OCI-LY1 (cell line): ENCODE measurements at regions not wholly inside any gene's neighbourhood (a gene's known extent, or its start where the extent isn't known, plus 50 kb on each side); places are given as distances from the start of the nearest gene placed in this dataset.

ENCODE experiments used
- H2AFZ ChIP-seq: fragments of 200-600 bp; sonication (generic), shearing (Covaris generic); 2 replicates; pipeline ENCODE4 v1.6.0; 2014; ENCODE audit warnings: antibody characterized with exemption, mild to moderate bottlenecking, low read length
- H3F3A ChIP-seq: fragments of 200-600 bp; sonication (generic), shearing (Covaris generic); 2 replicates; pipeline ENCODE4 v1.6.0; 2014; ENCODE audit warnings: mild to moderate bottlenecking, antibody characterized with exemption, low read length, moderate library complexity; ENCODE audit not compliant: insufficient read depth
- H3K27ac ChIP-seq: fragments of 200-600 bp; sonication (generic); 2 replicates; pipeline ENCODE4 v1.5.1; 2014; ENCODE audit warnings: low read length, mixed run types, mild to moderate bottlenecking, low read depth; ENCODE audit not compliant: poor library complexity, severe bottlenecking
- H3K27me3 ChIP-seq: fragments of 200-600 bp; sonication (generic); 2 replicates; pipeline ENCODE4 v1.6.0; 2014; ENCODE audit warnings: antibody characterized with exemption, mild to moderate bottlenecking, low read length, moderate library complexity; ENCODE audit not compliant: insufficient read depth
- H3K36me3 ChIP-seq: fragments of 200-600 bp; sonication (generic); 2 replicates; pipeline ENCODE4 v1.6.1; 2014; ENCODE audit warnings: mild to moderate bottlenecking, antibody characterized with exemption, low read length, moderate library complexity, mixed read lengths; ENCODE audit not compliant: insufficient read depth
- H3K4me1 ChIP-seq: fragments of 200-600 bp; sonication (generic); 2 replicates; pipeline ENCODE4 v1.5.1; 2014; ENCODE audit warnings: mild to moderate bottlenecking, low read length, moderate library complexity; ENCODE audit not compliant: insufficient read depth, severe bottlenecking
- H3K4me2 ChIP-seq: fragments of 200-600 bp; sonication (generic), shearing (Covaris generic); 2 replicates; pipeline ENCODE4 v1.6.1; 2014; ENCODE audit warnings: low read length
- H3K4me3 ChIP-seq: fragments of 200-600 bp; sonication (generic); 2 replicates; pipeline ENCODE4 v1.5.1; 2014; ENCODE audit warnings: low read length, low read depth, mild to moderate bottlenecking, mixed read lengths; ENCODE audit not compliant: poor library complexity, severe bottlenecking
- H3K79me2 ChIP-seq: fragments of 200-600 bp; shearing (Covaris generic); 2 replicates; pipeline ENCODE4 v1.6.1; 2016; ENCODE audit warnings: mixed run types, low read length, mixed read lengths; ENCODE audit not compliant: insufficient read depth
- H3K9ac ChIP-seq: fragments of 200-600 bp; sonication (generic), shearing (Covaris generic); 2 replicates; pipeline ENCODE4 v1.6.1; 2014; ENCODE audit warnings: mild to moderate bottlenecking, low read length, mixed read lengths
- H3K9me2 ChIP-seq: fragments of 200-600 bp; sonication (generic), shearing (Covaris generic); 2 replicates; pipeline ENCODE4 v1.6.1; 2014; ENCODE audit warnings: low read depth, mild to moderate bottlenecking, low read length, mixed read lengths
- H3K9me3 ChIP-seq: fragments of 200-600 bp; shearing (Covaris generic); 2 replicates; pipeline ENCODE4 v1.6.1; 2014; ENCODE audit warnings: low read length, mixed read lengths
- H4K20me1 ChIP-seq: fragments of 200-600 bp; sonication (generic), shearing (Covaris generic); 2 replicates; pipeline ENCODE4 v1.6.0; 2016; ENCODE audit warnings: mild to moderate bottlenecking, low read length; ENCODE audit not compliant: insufficient read depth
- CTCF ChIP-seq: fragments of 200-600 bp; sonication (generic), shearing (Covaris generic); IDR thresholded peaks from 2 replicates; pipeline ENCODE4 v1.5.1; 2017; ENCODE audit warnings: mild to moderate bottlenecking, antibody characterized with exemption, low read length, moderate library complexity, mixed read lengths
- EZH2 ChIP-seq: fragments of 200-600 bp; sonication (generic), shearing (Covaris generic); IDR thresholded peaks from 2 replicates; pipeline ENCODE4 v1.8.0; 2017; ENCODE audit warnings: borderline replicate concordance, mixed run types, mild to moderate bottlenecking, antibody characterized with exemption, low read length, moderate library complexity, mixed read lengths

GRCh38 chr5:126081209-126081608 is 342.0 kb upstream of the GRAMD2B start:
- Histone ChIP-seq H3K27me3 (no peaks in the 10 kb centered on the region), H4K20me1 (no peaks in the 10 kb centered on the region), H3K4me1 (no peaks in the 10 kb centered on the region), H3F3A (no peaks in the 10 kb centered on the region), H3K4me3 (no peak overlapping the region), H2AFZ (no peak overlapping the region), H3K27ac (no peak overlapping the region), H3K36me3 (no peaks in the 10 kb centered on the region), H3K4me2 (no peak overlapping the region), H3K9me3 (no peaks in the 10 kb centered on the region), H3K9me2 (no peaks in the 10 kb centered on the region), H3K79me2 (no peaks in the 10 kb centered on the region), H3K9ac (no peak overlapping the region)
- TF ChIP-seq EZH2 (no peak), CTCF (no peak)

- Histone ChIP-seq H3K27ac (no peak overlapping the region), H2AFZ (no peak overlapping the region), H3K79me2 (no peaks in the 10 kb centered on the region), H3K9me3 (no peaks in the 10 kb centered on the region), H3K36me3 (no peaks in the 10 kb centered on the region), H3K4me3 (no peak overlapping the region), H3K27me3 (no peaks in the 10 kb centered on the region), H3K9ac (no peak overlapping the region), H3F3A (no peaks in the 10 kb centered on the region), H3K9me2 (no peaks in the 10 kb centered on the region), H3K4me1 (no peaks in the 10 kb centered on the region), H3K4me2 (no peak overlapping the region), H4K20me1 (no peaks in the 10 kb centered on the region)
- TF ChIP-seq CTCF, result no peak
- no peak for TF ChIP-seq EZH2
These were observed 330.2 kb upstream of the GRAMD2B start for GRCh38 chr5:126093041-126093440.

GRCh38 chr5:126093718-126094117 is 329.5 kb upstream of the GRAMD2B start:
- no peaks in the 10 kb centered on the region for H3K9me2 ChIP-seq
- H3K9ac ChIP-seq, result no peak overlapping the region
- H3K27me3 ChIP-seq, result no peaks in the 10 kb centered on the region
- H3K4me3 ChIP-seq, result no peak overlapping the region
- no peaks in the 10 kb centered on the region for H3F3A ChIP-seq
- H3K4me2 ChIP-seq, result no peak overlapping the region
- no peak overlapping the region for H2AFZ ChIP-seq
- H3K36me3 ChIP-seq, result no peaks in the 10 kb centered on the region
- no peak overlapping the region for H3K27ac ChIP-seq
- no peaks in the 10 kb centered on the region for H3K9me3 ChIP-seq
- TF ChIP-seq EZH2 (no peak), CTCF (no peak)
- H4K20me1 ChIP-seq, result no peaks in the 10 kb centered on the region
- H3K79me2 ChIP-seq, result no peaks in the 10 kb centered on the region
- H3K4me1 ChIP-seq, result no peaks in the 10 kb centered on the region
